ENCODE measurements at regions not wholly inside any gene's neighbourhood (a gene's known extent, or its start where the extent isn't known, plus 50 kb on each side); places are given as distances from the start of the nearest gene placed in this dataset.
A peak's percentile ranks its signal among the peaks of the same experiment; 100 is the strongest.

DNA sequence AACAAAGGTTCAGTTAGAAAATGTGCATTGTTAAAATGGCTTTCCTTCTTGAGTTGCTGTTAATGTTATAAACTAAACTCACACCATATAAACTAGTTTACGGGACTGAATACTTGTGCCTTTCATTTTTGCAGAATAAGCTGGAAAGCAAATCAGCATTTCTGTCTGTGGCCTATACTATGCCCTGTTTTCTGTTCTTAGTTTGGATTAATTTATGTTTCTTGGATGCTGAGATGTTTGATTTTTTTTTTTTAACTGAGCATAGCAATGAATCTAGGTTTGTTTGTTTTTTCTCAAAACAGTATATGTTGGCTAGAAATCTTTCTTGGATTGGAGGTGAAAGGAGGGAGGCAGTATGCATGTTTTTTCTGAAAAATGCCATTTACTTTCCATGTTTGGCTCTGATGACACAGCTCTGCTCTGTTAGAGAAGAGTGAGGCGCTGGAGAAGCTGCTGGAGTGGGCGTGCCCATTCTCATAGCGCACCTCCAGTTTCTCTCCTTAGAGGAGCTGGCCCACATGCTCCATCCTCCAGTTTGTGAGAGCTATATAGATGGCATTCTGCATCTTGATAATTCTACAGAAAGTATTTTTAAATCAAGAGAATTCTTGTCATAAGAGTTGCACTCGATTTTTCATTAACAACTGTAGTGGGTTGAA, 423.6 kb upstream of the TPM1 start:
- no peak for DNase-seq

DNA sequence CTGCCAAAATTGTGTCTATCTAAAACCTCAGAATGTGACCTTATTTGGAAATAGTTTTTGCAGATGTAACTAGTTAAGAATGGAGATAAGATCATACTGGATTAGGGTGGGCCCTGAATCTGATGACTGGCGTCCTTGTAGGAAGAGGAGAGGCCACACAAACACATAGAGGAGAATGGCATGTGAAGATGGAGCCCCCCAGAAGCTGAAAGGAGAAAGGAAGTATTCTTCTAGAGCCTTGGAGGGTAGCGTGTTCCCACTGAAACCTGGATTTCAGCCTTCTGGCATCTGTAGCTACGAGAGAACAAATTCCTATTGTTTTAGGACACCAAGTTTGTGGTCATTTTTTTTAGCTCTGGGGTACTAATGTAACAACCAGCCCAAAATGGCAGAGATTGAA, 423.0 kb upstream of the TPM1 start:
- DNase-seq, result no peak

DNA sequence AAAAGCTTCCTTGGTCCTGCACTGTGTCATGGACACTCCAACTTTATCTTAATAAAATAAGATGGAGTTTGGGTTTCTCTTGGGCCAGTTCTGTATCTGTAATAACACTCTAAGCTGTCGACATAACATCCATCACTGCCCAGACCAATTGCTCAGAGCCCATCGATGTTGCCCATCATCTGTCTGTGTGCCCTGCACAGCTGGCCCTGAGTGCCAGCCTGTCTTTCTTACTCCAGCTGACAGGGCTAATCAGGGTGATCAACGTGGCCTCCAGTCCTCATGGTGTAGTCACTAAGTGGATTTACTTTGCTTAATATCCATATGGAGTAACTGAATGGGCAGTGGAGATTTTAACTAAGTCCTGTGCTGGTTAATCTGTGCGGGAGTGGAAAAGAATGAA, 419.8 kb upstream of the TPM1 start:
- DNase-seq, result no peak

DNA sequence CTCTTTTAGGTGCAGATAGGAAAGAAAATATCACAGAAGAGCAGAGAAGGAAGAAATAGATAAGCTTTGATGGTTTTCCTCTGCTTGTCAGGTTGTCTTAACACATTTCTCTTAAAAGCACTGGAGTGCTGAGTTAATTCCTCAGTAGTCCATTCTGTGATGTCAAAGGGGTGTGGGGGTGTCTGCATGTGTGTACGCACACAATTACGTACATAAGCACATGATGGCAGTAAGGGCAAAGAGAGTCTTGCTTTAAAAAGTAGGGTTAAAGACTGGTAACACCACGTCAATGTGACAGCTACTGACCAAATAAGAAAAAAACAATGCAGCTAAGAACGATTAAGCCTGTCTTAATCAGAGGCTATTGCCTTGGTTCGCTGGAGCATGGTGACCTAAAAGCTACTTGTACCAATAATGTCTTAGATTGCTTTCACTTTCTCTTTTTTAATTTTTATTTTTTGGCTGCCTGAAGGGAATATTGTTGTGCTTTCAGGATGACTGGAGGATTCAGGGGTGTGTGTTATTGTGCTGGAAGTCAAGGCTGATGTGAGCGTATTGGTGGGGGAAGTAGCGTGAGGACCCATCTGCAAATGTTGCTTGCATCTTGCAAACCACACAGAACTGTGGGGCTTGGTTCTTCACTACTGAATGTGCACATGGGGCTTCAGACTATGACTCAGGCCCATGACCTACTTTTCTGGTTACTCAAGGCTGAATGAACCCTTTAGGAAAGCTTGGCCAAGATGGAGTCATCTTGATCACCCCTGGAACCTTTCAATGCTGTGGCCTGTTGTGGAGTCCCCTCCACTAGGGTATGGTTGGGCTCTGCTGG, 417.8 kb upstream of the TPM1 start:
- no peak for DNase-seq

DNA sequence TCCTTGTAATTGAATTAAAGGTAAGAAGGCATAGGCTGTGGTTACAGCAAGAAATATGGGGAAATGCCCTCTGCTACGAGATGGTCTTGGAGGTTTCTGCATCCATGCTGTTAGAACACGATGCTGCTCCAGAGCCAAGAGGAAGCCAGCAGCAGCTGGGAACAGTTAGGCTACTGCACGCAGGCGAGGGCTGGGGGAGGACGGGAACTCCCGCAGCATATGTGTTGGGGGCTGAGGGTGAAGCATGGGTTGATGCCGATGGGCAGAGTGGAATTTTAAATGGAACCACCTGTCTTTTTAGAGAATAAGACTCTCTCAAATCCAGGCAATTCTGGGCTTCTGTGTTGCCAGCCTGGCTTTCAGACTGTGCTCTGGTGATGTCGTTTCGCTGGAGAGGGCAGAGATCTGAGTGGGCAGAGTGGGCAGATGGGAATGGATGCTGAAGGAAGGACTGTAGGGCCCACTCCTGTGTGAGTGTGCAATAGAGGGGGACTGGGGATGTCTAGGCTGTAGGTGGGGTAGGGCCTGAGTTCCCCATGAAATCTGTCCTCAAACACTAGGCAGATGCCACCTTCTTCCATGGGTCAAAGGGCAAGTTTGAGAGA, 417.0 kb upstream of the TPM1 start:
- DNase-seq, result no peak

DNA sequence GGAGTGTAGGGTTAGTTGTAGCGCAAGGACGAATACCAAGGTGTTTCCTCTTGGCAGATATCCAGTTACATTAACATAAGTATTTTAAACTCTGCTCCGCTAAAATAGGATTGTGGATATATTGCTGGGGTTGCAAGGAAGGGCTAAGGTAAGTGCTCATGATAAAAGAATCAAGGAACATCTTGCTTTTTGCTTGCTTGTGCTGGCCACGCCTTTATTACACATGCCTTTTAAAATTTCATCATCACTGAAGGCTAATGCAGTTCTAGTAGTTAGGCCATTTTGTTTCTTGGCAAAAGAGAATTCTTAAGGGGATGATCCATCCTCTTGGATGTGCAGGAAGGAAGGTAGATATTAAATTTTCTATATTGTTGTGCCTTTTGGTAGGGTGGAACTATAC, 415.6 kb upstream of the TPM1 start:
- DNase-seq, result no peak

DNA sequence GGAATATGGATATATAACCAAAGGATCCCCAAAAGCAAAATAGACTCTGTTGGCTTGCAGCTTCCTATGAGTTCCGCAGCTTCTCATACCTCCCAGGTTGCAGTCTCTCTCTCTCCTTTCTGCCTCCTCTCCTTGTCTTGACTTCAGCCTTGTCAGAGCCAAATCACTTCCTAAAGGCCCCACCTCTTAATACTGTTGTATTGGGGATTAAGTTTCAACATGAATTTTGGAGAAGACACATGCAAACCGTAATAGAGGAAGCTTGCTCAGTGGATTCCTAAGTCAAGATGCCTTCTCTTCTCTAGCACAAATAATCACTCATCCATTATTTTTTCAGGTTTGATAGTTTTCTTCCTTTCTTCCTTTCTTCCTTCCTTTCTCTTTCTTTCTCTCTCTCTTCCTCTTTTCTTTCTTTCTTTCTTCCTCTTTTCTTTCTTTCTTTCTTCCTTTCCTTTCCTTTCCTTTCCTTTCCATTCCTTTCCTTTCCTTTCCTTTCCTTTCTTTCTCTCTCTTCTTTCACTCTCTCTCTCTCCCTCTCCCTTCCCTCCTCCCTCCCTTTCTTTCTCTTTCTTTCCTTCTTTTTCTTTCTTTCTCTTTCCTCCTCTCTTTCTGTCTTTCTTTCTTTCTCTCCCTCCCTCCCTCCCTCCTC, 411.3 kb upstream of the TPM1 start:
- no peak for DNase-seq

DNA sequence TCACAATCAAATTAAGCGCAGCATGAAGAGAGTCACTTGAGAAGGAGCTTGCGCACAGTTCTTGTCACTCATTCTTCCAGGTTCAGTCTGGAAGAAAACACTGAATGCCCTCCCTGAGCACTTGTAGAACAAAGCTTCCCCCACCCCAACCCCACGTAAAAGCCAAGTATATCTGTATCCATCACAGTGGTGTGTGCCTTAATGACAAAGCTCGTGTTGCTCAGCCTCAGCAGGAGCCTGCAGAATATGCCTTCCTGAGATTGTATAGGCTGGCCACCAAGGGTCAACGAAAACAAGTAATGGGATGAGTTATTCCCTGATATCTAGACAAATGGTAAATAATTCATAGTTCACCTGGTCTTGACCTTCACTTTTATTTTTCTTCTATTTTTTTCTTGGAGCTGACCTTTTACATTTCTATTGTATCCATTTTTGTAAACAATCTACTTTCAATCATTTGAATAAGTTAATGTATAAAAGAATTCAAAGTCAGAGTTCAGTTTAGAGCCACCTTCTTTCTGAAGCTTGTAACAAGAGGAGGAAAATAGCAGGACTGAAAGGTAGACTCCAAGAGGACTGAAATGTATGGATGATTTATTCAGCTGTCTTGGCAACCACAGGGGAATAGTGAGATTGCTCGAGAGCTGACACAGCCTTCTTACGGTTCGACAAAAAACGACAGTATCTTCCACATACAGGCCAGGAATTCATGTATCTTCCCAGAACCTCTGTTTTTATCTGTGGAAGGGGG, 405.5 kb upstream of the TPM1 start:
- DNase-seq, result peak in 1 of 2 experiments; percentile 30

DNA sequence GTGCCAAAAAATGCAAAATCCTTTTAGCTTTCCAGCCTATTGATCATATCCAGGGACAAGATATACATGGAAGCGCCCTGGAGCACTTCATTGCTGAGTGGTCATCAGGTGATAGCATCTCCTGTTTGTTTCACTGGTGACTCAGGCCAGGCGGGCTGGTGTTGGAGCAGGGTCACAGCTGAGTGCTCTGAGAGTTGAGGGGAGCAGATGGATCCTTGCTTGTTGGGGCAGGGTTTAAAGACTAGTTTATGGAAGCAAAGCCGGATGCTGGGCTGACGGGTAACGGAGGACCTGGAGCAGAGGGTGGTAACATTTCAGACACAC, 405.0 kb upstream of the TPM1 start:
- DNase-seq, result peak in 1 of 2 experiments; percentile 21

DNA sequence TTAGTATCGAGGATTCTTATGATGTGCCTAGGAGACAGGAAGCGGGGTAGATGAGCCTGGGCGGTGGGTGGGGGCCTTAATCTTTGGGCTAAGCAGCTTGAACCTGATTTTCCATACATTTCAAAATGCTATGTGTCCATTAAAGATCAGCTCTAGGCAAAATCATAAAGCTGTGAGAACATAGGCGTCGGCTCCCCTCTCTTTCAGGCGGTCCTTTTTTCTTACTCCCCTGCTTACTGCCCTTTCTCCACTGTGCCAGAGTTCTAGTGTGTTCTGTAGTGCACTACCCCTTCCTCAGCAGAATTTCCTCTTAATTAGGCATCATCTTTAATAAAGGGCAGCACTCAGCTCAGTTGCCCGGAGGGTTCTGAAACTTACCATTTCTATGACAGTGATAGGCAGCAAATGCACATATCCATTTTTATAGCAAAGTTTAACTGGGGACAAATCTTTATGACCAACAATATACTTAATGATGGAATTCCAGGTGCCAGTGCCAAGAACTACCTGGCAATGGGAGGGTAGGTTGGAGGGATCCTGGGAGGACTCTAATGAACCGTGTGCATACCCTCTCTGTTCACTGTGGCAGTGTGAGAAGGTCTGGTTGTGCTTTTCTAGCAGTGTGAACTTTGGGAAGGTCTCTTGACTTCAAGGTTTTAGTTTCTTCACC, 404.5 kb upstream of the TPM1 start:
- no peak for DNase-seq

DNA sequence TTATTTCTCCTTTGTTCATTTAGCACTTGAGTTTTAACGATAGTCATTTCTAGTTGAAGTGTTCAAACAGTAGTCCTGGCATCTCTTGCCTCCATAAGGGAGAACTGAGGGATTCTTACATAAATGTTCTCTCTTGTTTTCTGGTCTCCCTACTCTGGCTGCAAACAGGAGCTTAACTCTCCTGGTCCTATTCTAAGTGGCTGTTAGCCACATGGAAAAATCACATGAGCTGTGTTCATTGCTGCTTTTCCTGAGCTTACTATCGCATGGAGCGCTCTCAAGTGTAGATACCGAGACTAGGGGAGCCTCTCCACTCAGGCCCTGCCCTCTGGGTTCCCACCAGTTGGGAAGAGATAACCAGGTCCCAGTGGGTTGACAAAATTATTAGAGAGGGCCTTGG, 403.1 kb upstream of the TPM1 start:
- no peak for DNase-seq

DNA sequence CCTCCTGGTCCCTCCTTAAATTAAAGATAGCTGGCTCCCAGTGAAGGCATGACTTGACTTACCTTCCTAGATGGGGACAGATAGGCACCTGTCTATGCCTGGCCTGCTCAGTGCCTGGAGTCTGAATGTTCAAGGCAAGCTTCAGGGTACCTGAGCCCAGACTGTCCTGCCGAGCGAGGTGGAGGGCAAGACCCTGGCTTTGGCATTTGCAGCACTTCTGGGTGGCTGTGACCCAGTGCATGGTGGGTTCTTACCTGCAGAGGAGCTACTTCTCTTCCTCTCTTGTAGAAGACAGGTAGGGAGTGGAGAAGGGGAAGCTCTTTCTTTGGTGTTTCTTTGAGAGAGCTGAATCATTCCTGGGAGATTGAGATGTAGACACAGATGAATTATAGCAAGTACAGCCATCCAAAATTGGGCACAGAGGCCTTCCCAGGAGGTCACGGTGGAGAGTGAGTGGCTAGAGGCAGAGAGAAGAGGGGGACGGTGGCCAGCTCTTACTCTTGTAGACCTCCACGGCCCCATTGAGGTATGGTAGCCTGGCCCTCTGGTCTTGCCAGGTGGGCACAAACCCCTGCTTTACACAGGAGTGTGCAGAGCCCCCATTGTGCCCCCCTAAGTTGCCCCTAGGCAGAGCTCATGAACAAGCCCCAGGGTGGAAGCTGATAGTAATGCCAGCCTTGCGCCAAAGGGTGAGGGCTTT, 402.5 kb upstream of the TPM1 start:
- DNase-seq, result no peak

DNA sequence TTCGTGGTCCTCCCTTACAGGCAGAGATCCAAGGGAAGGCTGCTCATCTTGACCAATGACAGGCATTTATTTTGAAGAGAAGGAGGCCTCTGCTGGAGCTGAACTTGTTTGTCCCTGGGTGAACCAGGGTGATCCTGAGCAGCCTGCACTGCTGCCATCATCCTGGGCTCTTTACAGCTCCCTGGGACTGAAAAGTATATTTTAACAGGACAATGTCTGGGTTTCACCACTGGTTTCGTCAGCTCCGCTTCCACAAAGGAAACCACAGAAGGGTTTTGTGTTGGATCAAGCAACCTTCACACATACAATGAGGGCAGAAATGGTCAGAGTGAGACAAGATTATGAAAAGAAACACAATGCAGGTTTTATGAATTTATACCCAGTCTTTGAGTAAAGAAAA, 400.7 kb upstream of the TPM1 start:
- DNase-seq, result no peak

DNA sequence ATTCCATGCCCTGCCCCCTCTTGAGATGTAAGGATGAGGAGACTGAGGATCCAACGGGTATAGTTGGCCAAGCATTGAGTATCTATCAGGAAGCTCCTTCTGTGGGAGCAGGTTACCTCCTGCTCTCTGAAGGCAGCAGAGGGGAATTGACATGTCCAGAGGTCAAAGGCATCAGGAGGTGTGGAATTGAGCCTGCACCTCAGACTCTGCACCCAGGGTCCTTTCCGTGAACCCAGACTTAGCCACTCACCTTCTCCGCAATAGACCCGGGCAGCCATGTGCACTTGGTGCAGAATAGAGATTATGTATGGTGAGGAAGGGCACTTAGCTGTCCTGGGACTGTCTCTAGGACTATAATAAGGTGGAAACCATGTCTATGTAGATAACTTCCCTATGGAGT, 399.0 kb upstream of the TPM1 start:
- DNase-seq, result no peak

DNA sequence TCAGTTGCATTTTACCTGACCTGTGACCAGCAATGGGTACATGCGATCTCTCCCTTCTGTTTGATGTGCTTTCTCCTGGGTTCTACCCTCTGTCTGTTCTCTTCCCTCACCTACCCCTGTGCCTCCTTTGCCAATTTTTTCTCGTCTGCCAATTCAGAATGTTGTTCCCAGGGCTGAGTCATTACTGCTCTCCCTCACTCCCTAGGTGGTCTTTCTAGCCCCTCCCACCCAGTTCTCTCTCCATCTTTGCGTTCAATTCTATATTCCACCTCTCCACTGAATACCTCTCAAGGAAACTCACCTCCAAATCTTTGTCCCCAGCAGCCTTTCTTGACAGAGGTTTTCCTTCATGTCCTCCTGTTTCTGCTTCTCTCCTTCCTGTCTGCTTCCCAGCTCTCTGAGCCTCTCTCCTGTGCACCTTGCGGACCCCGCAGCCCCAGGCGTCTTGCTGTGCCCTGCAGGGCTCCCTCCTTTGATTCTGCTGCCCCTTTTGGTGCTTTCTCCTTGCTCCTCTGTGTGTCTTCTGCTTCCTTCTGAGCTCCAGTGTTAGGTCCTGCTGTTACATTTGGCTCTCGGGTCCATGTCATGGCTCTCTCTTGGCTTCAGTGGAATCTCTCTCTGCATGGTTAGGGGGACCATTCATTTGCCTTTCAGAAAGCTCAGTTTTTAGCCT, 398.2 kb upstream of the TPM1 start:
- no peak for DNase-seq

DNA sequence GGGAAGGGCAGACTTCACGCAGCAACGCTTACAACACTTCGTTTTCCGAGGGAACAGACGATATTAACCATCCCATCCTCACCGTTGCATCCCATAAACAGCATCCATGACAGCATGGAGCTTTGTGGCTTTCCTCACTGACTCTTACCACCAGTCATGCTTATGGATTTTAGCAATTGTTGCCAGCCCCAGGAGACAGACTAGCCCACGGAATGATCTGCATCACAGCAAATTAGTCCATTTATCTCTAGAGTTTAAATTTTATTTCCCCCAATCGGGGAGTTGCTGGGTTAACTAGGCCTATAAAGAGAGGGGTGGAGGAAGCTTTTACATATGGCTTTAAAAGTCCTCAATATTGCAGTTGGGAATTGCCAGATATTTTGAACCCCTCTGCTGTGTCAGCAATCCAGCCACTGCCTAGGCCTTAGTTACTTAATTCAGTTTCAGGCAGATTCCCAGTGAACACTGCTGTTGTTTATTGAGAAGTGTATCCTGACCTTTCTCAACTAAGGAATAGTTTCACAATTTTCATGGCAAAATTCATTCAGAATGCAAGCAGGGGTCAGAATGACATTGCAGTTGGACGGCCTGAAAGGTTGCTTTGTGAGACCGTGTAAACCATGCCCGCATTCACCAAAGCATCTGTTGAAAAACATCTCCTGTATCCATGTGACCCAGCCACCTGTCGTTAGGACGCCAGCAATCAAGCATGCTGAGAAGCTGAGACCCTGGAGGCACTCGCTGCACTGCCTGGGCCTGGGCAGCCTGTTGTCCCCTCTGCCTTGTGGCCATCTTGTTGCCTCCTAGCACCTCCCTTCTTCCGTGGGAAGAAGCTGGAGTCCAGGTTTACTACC, 397.4 kb upstream of the TPM1 start:
- peak; percentile 32 to 74 for DNase-seq

DNA sequence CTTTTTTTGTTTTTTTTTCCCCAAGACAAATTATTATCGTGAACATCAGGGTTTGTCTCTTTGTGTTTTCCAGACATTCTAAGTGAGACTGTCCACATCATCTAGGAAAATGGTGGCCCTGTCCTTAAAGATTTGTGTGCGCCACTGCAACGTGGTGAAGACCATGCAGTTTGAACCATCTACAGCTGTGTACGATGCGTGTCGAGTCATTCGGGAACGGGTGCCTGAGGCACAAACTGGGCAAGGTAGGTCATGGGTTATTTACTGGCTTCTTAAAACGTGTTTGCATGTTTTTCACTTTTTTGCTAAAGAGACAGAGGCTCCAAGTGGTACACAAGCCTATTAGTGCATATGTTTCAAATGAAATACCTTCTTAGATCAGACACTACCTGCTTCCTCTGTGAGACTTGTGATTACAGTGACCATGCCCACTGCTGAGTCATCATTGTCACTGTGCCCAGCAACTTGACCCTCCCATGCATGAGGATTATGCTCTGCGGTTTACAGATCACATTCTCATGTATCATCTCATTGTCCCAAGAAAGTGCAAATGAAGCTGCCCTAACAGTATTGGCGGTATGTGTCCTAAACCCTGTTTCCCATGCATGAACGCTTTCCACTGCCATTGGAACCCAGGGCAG, 395.2 kb upstream of the TPM1 start:
- DNase-seq, result peak in 1 of 2 experiments; percentile 27

DNA sequence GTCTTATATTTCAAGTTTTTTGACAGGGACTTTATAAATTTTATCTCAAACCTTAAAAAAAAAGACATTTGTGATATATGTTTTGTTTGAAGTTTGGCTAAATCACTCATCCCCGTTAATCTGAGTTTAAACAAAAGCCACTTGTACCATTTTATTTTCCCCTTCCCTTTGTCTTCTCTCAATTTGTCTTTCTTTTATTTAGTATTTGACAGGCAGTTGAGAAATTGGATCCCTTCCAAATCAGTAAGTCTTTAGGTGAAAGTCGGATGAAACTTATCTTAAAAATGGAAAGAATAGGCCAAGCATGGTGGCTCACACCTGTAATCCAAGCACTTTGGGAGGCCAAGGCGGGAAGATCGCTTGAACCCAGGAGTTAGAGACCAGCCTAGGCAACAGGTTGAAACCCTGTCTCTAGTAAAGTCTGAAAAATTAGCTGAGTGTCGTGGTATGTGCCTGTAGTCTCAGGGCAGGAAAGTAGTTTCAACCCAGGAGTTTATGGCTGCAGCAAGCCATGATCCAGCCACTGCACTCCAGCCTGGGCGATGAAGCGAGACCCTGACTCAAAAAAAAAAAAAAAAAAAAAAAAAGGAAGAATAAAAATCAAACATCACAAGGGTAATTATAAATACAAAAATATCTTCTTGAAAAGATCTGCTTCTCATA, 394.6 kb upstream of the TPM1 start:
- DNase-seq, result no peak

DNA sequence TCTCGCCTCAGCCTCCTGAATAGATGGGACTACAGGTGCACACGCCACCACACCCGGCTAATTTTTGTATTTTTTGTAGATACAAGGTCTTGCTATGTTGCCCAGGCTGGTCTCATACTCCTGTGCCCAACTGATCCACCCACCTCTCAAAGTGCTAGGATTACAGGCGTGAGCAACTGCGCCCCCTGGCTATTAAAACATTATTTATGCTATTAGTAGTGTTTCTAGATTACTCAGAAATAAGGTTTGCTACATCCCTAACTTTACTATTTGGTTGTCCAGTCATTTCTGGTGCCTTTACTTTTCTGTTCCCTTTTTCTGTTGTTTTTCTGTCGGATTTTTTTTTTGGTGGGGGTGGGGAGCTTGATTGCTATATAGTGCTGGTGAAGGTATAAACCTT, 393.6 kb upstream of the TPM1 start:
- peak; percentile 9 to 47 for DNase-seq

All from NCI-H526 (cell line).